ENCODE measurements at regions not wholly inside any gene's neighbourhood (a gene's known extent, or its start where the extent isn't known, plus 50 kb on each side); places are given as distances from the start of the nearest gene placed in this dataset.

- Histone ChIP-seq H3K79me2 (ENCODE audit: control insufficient read depth, insufficient read depth, low read length) (no peaks in the 10 kb centered on the region), H3K9me3 (replicated peaks; ENCODE audit: control insufficient read depth, insufficient read depth, low read depth, low read length) (no peaks in the 10 kb centered on the region), H3K36me3 (ENCODE audit: control insufficient read depth, insufficient read depth, low read length) (no peaks in the 10 kb centered on the region), H2AFZ (ENCODE audit: low read depth, low read length) (no peak overlapping the region), H3K27me3 (ENCODE audit: control insufficient read depth in 2 of 2, insufficient read depth in 2 of 2, low read length in 2 of 2) (no peaks in the 10 kb centered on the region), H3K4me2 (ENCODE audit: insufficient read depth, low read length) (no peak overlapping the region), H3K9me1 (ENCODE audit: control insufficient read depth, insufficient read depth, low read length) (no peaks in the 10 kb centered on the region), H3K9ac (ENCODE audit: insufficient read depth in 1 of 2, low read depth in 2 of 2, low read length in 2 of 2) (no peak overlapping the region), H3K27ac (ENCODE audit: extremely low read depth, low read depth, low read length) (no peak overlapping the region), H3K4me1 (replicated peaks in 1 of 2; ENCODE audit: control insufficient read depth in 2 of 2, insufficient read depth in 2 of 2, low read length in 2 of 2) (no peaks in the 10 kb centered on the region), H4K20me1 (replicated peaks; ENCODE audit: control insufficient read depth, insufficient read depth, low read length) (no peaks in the 10 kb centered on the region), H3K4me3 (no peak overlapping the region)
- DNase-seq (ENCODE audit: extremely low read depth in 1 of 4, low spot score in 3 of 4) (no peak), ATAC-seq (no peak), FAIRE-seq (no peak)
- CTCF ChIA-PET (ENCODE audit: low intra/inter-chr PET ratio): no interaction called here
- BruUV-seq (replicated peaks): no TSS peak
- in situ Hi-C loops (cut with MboI) (no loop called here), intact Hi-C loops (cut with micrococcal nuclease) (no loop called here)
- 0% methylated on average over 1 of the region's 1 CpG for WGBS (ENCODE audit: insufficient coverage, low coverage, missing lambda C conversion rate)
- POLR2A ChIA-PET: no interaction called here
- no peak for TF ChIP-seq MAZ (CRISPR knock-in tag; conservative IDR thresholded peaks at IDR 0.05 in 1 of 2, IDR thresholded peaks at IDR 0.05 in 1 of 2)
- TF ChIP-seq KAT8 (IDR thresholded peaks at IDR 0.05; ENCODE audit: low read depth): no peak
- TF ChIP-seq ZNF408 (CRISPR knock-in tag; IDR thresholded peaks at IDR 0.05; ENCODE audit: low read depth): no peak
- TF ChIP-seq, protein P1, sequence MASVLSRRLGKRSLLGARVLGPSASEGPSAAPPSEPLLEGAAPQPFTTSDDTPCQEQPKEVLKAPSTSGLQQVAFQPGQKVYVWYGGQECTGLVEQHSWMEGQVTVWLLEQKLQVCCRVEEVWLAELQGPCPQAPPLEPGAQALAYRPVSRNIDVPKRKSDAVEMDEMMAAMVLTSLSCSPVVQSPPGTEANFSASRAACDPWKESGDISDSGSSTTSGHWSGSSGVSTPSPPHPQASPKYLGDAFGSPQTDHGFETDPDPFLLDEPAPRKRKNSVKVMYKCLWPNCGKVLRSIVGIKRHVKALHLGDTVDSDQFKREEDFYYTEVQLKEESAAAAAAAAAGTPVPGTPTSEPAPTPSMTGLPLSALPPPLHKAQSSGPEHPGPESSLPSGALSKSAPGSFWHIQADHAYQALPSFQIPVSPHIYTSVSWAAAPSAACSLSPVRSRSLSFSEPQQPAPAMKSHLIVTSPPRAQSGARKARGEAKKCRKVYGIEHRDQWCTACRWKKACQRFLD (CRISPR knock-in tag; IDR thresholded peaks at IDR 0.05): no peak
- no peak for TF ChIP-seq FOXK2 (conservative IDR thresholded peaks at IDR 0.05 in 1 of 2, IDR thresholded peaks at IDR 0.05 in 1 of 2; ENCODE audit: low read depth in 2 of 2)
- no peak for TF ChIP-seq CBFB (CRISPR knock-in tag; IDR thresholded peaks at IDR 0.05)
- no peak for TF ChIP-seq TEAD2 (tag; IDR thresholded peaks at IDR 0.05)
- TF ChIP-seq THRA (IDR thresholded peaks at IDR 0.05): no peak
- TF ChIP-seq ILK (tag; IDR thresholded peaks at IDR 0.05; ENCODE audit: borderline replicate concordance, low read depth): no peak
- TF ChIP-seq ZBTB9 (CRISPR knock-in tag; IDR thresholded peaks at IDR 0.05): no peak
- no peak for TF ChIP-seq HMG20A (CRISPR knock-in tag; conservative IDR thresholded peaks at IDR 0.05)
- no peak for TF ChIP-seq ZBTB11 (CRISPR knock-in tag; IDR thresholded peaks at IDR 0.05)
- TF ChIP-seq FUS (optimal IDR thresholded peaks at IDR 0.05; ENCODE audit: low read depth, low read length): no peak
- TF ChIP-seq E2F3 (CRISPR knock-in tag; IDR thresholded peaks at IDR 0.05): no peak
- no peak for TF ChIP-seq CCNT2 (IDR thresholded peaks at IDR 0.05; ENCODE audit: borderline replicate concordance, extremely low read depth, insufficient read length, low read depth, low read length)
- TF ChIP-seq ZC3H4 (CRISPR knock-in tag; IDR thresholded peaks at IDR 0.05; ENCODE audit: borderline replicate concordance): no peak
Observed at GRCh38 chr4:129455482-129455881, 359.5 kb downstream of the C4orf33 start.
